Gastrocnemius medialis (tissue), 4 donors: ENCODE measurements at regions not wholly inside any gene's neighbourhood (a gene's known extent, or its start where the extent isn't known, plus 50 kb on each side); places are given as distances from the start of the nearest gene placed in this dataset.

Experiments used
- CTCF ChIP-seq, 5 experiments: fragments of 450-650 bp in 3 of 5; fragments of 200-600 bp in 2 of 5; sonication (generic) in 2 of 5; IDR thresholded peaks in 4 of 5; conservative IDR thresholded peaks in 1 of 5; 1 replicate in 4 of 5; 2 replicates in 1 of 5; pipeline ENCODE4 v1.5.1; 2016 to 2019; ENCODE audit warnings: antibody characterized with exemption in 5 of 5, mild to moderate bottlenecking in 3 of 5, moderate library complexity in 3 of 5
- POLR2A ChIP-seq, 2 donors: fragments of 450-650 bp; IDR thresholded peaks; one replicate each; pipeline ENCODE4 v1.6.1; 2017; ENCODE audit warnings: antibody characterized with exemption in 2 of 2, mild to moderate bottlenecking in 2 of 2, moderate library complexity in 2 of 2

DNA sequence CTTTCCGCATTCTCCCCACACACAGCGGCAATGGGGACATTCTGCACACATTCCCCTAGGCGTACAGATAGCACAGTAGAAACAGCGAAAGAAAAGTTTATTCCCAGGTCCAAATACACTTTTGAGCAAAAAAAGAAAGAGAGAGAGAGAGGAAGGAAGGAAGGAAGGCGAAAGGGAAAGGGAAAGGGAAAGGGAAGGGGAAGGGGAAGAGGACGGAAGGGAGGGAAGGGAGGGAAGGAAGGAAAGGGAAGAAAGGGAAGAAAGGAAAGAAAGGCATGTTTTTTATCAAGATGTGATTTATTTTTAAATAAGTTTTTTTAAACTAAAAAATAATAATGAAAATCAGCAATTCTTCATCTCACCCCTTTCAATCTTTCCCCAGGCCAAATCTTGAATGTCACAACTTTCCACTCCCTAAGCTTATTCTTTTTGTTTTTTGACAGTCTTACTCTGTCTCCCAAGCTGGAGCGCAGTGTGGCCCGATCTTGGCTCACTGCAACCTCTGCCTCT, 281.7 kb downstream of the SKIDA1 start:
- TF ChIP-seq CTCF (IDR thresholded peaks at IDR 0.05 in 4 of 5, conservative IDR thresholded peaks at IDR 0.05 in 1 of 5) (no peak), POLR2A (IDR thresholded peaks at IDR 0.05) (no peak)
